NCI-H748 treated with DMSO at 0.1 percent for 48 hours (cell line): ENCODE measurements at regions not wholly inside any gene's neighbourhood (a gene's known extent, or its start where the extent isn't known, plus 50 kb on each side); places are given as distances from the start of the nearest gene placed in this dataset.

ENCODE experiments used
- DNase-seq: peaks from one replicate; lab custom pipeline; 2025; lab: John Stamatoyannopoulos, UW

GRCh38 chr15:87805117-87805820 is 451.3 kb downstream of the NTRK3 start:
- DNase-seq, result no peak

- no peak for DNase-seq
These were observed 452.1 kb downstream of the NTRK3 start for GRCh38 chr15:87804451-87804850.

- DNase-seq, result no peak
These were observed 456.7 kb downstream of the NTRK3 start for GRCh38 chr15:87799838-87800237.

- DNase-seq, result no peak
These were observed 457.1 kb downstream of the NTRK3 start for GRCh38 chr15:87799428-87799827.

GRCh38 chr15:87793725-87794124 is 462.8 kb downstream of the NTRK3 start:
- DNase-seq, result no peak

- DNase-seq, result no peak
These were observed 464.1 kb downstream of the NTRK3 start for GRCh38 chr15:87792250-87793040.

- no peak for DNase-seq
These were observed 474.4 kb downstream of the NTRK3 start for GRCh38 chr15:87781959-87782625.

- no peak for DNase-seq
These were observed 476.8 kb downstream of the NTRK3 start for GRCh38 chr15:87779746-87780145.

- no peak for DNase-seq
These were observed 478.2 kb downstream of the NTRK3 start for GRCh38 chr15:87778358-87778757.

- DNase-seq, result no peak
These were observed 479.4 kb downstream of the NTRK3 start for GRCh38 chr15:87777054-87777561.

- no peak for DNase-seq
These were observed 489.0 kb downstream of the NTRK3 start for GRCh38 chr15:87767516-87767915.

- no peak for DNase-seq
These were observed 491.9 kb downstream of the NTRK3 start for GRCh38 chr15:87764461-87765240.

- DNase-seq, result no peak
These were observed 492.7 kb downstream of the NTRK3 start for GRCh38 chr15:87763837-87764236.

- no peak for DNase-seq
These were observed 494.6 kb downstream of the NTRK3 start for GRCh38 chr15:87761736-87762509.

GRCh38 chr15:87760547-87761314 is 495.8 kb downstream of the NTRK3 start:
- no peak for DNase-seq

GRCh38 chr15:87758794-87759418 is 497.6 kb downstream of the NTRK3 start:
- no peak for DNase-seq

- DNase-seq, result no peak
These were observed 499.5 kb downstream of the NTRK3 start for GRCh38 chr15:87757084-87757483.

GRCh38 chr15:87756072-87756471 is 500.5 kb downstream of the NTRK3 start:
- DNase-seq, result no peak

- DNase-seq, result peak; percentile 37
These were observed 501.3 kb downstream of the NTRK3 start for GRCh38 chr15:87755226-87755625.

GRCh38 chr15:87753539-87753938 is 503.0 kb downstream of the NTRK3 start:
- no peak for DNase-seq
